ENCODE measurements at regions not wholly inside any gene's neighbourhood (a gene's known extent, or its start where the extent isn't known, plus 50 kb on each side); places are given as distances from the start of the nearest gene placed in this dataset.

GRCh38 chr3:148191966-148192365, 505.7 kb upstream of the AGTR1 start:
- TF ChIP-seq, protein P1, sequence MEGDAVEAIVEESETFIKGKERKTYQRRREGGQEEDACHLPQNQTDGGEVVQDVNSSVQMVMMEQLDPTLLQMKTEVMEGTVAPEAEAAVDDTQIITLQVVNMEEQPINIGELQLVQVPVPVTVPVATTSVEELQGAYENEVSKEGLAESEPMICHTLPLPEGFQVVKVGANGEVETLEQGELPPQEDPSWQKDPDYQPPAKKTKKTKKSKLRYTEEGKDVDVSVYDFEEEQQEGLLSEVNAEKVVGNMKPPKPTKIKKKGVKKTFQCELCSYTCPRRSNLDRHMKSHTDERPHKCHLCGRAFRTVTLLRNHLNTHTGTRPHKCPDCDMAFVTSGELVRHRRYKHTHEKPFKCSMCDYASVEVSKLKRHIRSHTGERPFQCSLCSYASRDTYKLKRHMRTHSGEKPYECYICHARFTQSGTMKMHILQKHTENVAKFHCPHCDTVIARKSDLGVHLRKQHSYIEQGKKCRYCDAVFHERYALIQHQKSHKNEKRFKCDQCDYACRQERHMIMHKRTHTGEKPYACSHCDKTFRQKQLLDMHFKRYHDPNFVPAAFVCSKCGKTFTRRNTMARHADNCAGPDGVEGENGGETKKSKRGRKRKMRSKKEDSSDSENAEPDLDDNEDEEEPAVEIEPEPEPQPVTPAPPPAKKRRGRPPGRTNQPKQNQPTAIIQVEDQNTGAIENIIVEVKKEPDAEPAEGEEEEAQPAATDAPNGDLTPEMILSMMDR (conservative IDR thresholded peaks at IDR 0.05; ENCODE audit: low read depth, low read length): no peak
- no peak for TF ChIP-seq EZH2 (IDR thresholded peaks at IDR 0.05; ENCODE audit: borderline replicate concordance, low read depth, low read length, poor library complexity, severe bottlenecking)

Data from A673 (cell line).